Liver (tissue), 8 donors: ENCODE measurements at regions not wholly inside any gene's neighbourhood (a gene's known extent, or its start where the extent isn't known, plus 50 kb on each side); places are given as distances from the start of the nearest gene placed in this dataset.
"Not testable (repeated sequence)": the region's sequence is repeated elsewhere in the genome, so short reads cannot be mapped to it uniquely, and the experiment has no call there.

Experiments
- DNase-seq: peaks from one replicate; pipeline ENCODE4 v3.0.0-alpha.2; 2017; ENCODE audit warnings: low spot score
- H3K27ac ChIP-seq, 2 donors: one replicate each; pipeline ENCODE4 v1.7.0; 2013; ENCODE audit warnings: inconsistent platforms in 2 of 2, low read length in 2 of 2, control low read depth in 1 of 2, low read depth in 1 of 2, mild to moderate bottlenecking in 1 of 2
- H3K27me3 ChIP-seq, 4 donors: one replicate each; pipeline versions ENCODE4 v1.6.1 to v1.7.0; 2013; ENCODE audit warnings: low read length in 3 of 4, inconsistent platforms in 1 of 4, mild to moderate bottlenecking in 1 of 4, moderate library complexity in 1 of 4; ENCODE audit not compliant: control insufficient read depth in 4 of 4, insufficient read depth in 4 of 4
- H3K36me3 ChIP-seq, 4 donors: one replicate each; pipeline versions ENCODE4 v1.6.1 to v1.7.0; 2013; ENCODE audit warnings: low read length in 3 of 4, mild to moderate bottlenecking in 3 of 4, low read depth in 1 of 4, moderate library complexity in 1 of 4; ENCODE audit not compliant: control insufficient read depth in 4 of 4, insufficient read depth in 3 of 4
- H3K4me1 ChIP-seq, 4 donors: one replicate each; pipeline versions ENCODE4 v1.6.1 to v1.7.0; 2013; ENCODE audit warnings: low read length in 3 of 4, mild to moderate bottlenecking in 3 of 4, moderate library complexity in 1 of 4; ENCODE audit not compliant: control insufficient read depth in 4 of 4, insufficient read depth in 4 of 4
- H3K4me3 ChIP-seq, 3 donors: one replicate each; pipeline versions ENCODE4 v1.6.1 to v1.7.0; 2013; ENCODE audit warnings: low read length in 3 of 3, control low read depth in 1 of 3, low read depth in 1 of 3, mild to moderate bottlenecking in 1 of 3
- H3K9ac ChIP-seq, 2 donors: one replicate each; pipeline ENCODE4 v1.7.0; 2013; ENCODE audit warnings: low read length in 2 of 2, mild to moderate bottlenecking in 2 of 2, moderate library complexity in 2 of 2, control low read depth in 1 of 2, low read depth in 1 of 2
- H3K9me3 ChIP-seq, 4 donors: one replicate each; pipeline versions ENCODE4 v1.6.1 to v1.7.0; 2013; ENCODE audit warnings: low read length in 3 of 4; ENCODE audit not compliant: control insufficient read depth in 4 of 4
- ATF3 ChIP-seq: IDR thresholded peaks from 2 replicates; pipeline ENCODE4 v1.6.1; 2016; ENCODE audit warnings: antibody characterized with exemption
- CTCF ChIP-seq: fragments of 150-350 bp; IDR thresholded peaks from 2 replicates; pipeline ENCODE4 v1.5.1; 2017; ENCODE audit warnings: improper control_type of control experiment, low read depth, low read length; ENCODE audit not compliant: missing input control
- EGR1 ChIP-seq, 2 donors: IDR thresholded peaks; 2 replicates each; pipeline ENCODE4 v1.6.1; 2016 to 2018; ENCODE audit warnings: antibody characterized with exemption in 2 of 2, low read depth in 2 of 2
- FOXA2 ChIP-seq: IDR thresholded peaks from 2 replicates; pipeline ENCODE4 v1.6.1; 2016; ENCODE audit warnings: antibody characterized with exemption
- GABPA ChIP-seq, 2 donors: IDR thresholded peaks in 1 of 2; conservative IDR thresholded peaks in 1 of 2; 2 replicates each; pipeline ENCODE4 v1.6.1; 2016; ENCODE audit warnings: antibody characterized with exemption in 2 of 2, mild to moderate bottlenecking in 1 of 2, moderate library complexity in 1 of 2
- HNF4A ChIP-seq, 2 donors: conservative IDR thresholded peaks; 2 replicates each; pipeline ENCODE4 v1.6.1; 2016; ENCODE audit warnings: antibody characterized with exemption in 2 of 2, mild to moderate bottlenecking in 2 of 2
- HNF4G ChIP-seq: IDR thresholded peaks from 2 replicates; pipeline ENCODE4 v1.6.1; 2016; ENCODE audit warnings: antibody characterized with exemption
- JUND ChIP-seq, 2 donors: IDR thresholded peaks; 2 replicates each; pipeline ENCODE4 v1.6.1; 2016; ENCODE audit warnings: antibody characterized with exemption in 2 of 2
- NR2F2 ChIP-seq: IDR thresholded peaks from 2 replicates; pipeline ENCODE4 v1.6.1; 2016; ENCODE audit warnings: antibody characterized with exemption
- RAD21 ChIP-seq, 2 donors: IDR thresholded peaks; 2 replicates each; pipeline ENCODE4 v1.6.1; 2016; ENCODE audit warnings: antibody characterized with exemption in 2 of 2, mild to moderate bottlenecking in 2 of 2
- RXRA ChIP-seq, 2 donors: IDR thresholded peaks; 2 replicates each; pipeline ENCODE4 v1.6.1; 2017 to 2018; ENCODE audit warnings: antibody characterized with exemption in 2 of 2, mild to moderate bottlenecking in 1 of 2
- SP1 ChIP-seq: IDR thresholded peaks from 2 replicates; pipeline ENCODE4 v1.6.1; 2018; ENCODE audit warnings: antibody characterized with exemption, mild to moderate bottlenecking
- TAF1 ChIP-seq: conservative IDR thresholded peaks from 2 replicates; pipeline ENCODE4 v1.6.1; 2016; ENCODE audit warnings: antibody characterized with exemption, mild to moderate bottlenecking
- WGBS: extraction: QIAGEN DNeasy Blood & Tissue Kit; methylation state at CpG from one replicate; pipeline ENCODE4 v1.1.7; 2013; 5-methylcytosine and 5-hydroxymethylcytosine counted together
- donor health status: healthy.
- donor health status: healthy.
- donor health status: healthy.
- donor health status: healthy.
- donor health status: healthy.

GRCh38 chr6:135112951-135113350 lies 58.3 kb upstream of the HBS1L start:
- not testable (repeated sequence) for H3K27ac ChIP-seq, H3K4me3 ChIP-seq, DNase-seq, H3K9ac ChIP-seq, H3K9me3 ChIP-seq, H3K27me3 ChIP-seq, H3K36me3 ChIP-seq
- peaks cover 0 to 11% (median 2%) of the 10 kb centered on the region in 4 donors for H3K4me1 ChIP-seq
- WGBS = 96% methylated on average over 1 of the region's 1 CpG

- 83% methylated on average over 7 of the region's 7 CpGs for WGBS
- DNase-seq = not testable (repeated sequence)
Measured at GRCh38 chr6:135110261-135110781, 55.7 kb upstream of the HBS1L start.

GRCh38 chr6:135109761-135110160 lies 55.1 kb upstream of the HBS1L start:
- H3K9ac ChIP-seq = no peak overlapping the region
- WGBS = 86% methylated on average over 3 of the region's 3 CpGs
- no peak overlapping the region for H3K4me3 ChIP-seq
- no peaks in the 10 kb centered on the region for H3K36me3 ChIP-seq
- no peak for TF ChIP-seq GABPA (IDR thresholded peaks at IDR 0.05 in 1 of 2, conservative IDR thresholded peaks at IDR 0.05 in 1 of 2)
- TF ChIP-seq JUND (IDR thresholded peaks at IDR 0.05) = no peak
- TF ChIP-seq RAD21 (IDR thresholded peaks at IDR 0.05) = no peak
- no peak for TF ChIP-seq NR2F2
- TF ChIP-seq EGR1 (IDR thresholded peaks at IDR 0.05; ENCODE audit: low read depth in 2 of 2) = no peak
- TF ChIP-seq HNF4G = no peak
- TF ChIP-seq ATF3 = no peak
- H3K27ac ChIP-seq = no peak overlapping the region
- no peaks in the 10 kb centered on the region for H3K27me3 ChIP-seq
- no peaks in the 10 kb centered on the region for H3K4me1 ChIP-seq
- DNase-seq = no peak
- no peaks in the 10 kb centered on the region for H3K9me3 ChIP-seq

More at GRCh38 chr6:135110261-135110781, 55.7 kb upstream of the HBS1L start:
- not testable (repeated sequence) for H3K9ac ChIP-seq, H3K27ac ChIP-seq, H3K4me1 ChIP-seq, H3K27me3 ChIP-seq, H3K4me3 ChIP-seq, H3K9me3 ChIP-seq, H3K36me3 ChIP-seq

GRCh38 chr6:135108692-135109091 lies 54.1 kb upstream of the HBS1L start:
- H3K36me3 ChIP-seq = no peaks in the 10 kb centered on the region
- no peaks in the 10 kb centered on the region for H3K9me3 ChIP-seq
- no peak overlapping the region for H3K9ac ChIP-seq
- H3K27ac ChIP-seq = no peak overlapping the region
- no peaks in the 10 kb centered on the region for H3K4me1 ChIP-seq
- no peak for DNase-seq
- no peak for TF ChIP-seq CTCF
- TF ChIP-seq HNF4A (conservative IDR thresholded peaks at IDR 0.05) = no peak
- TF ChIP-seq RXRA (IDR thresholded peaks at IDR 0.05) = no peak
- no peak for TF ChIP-seq FOXA2
- no peak for TF ChIP-seq TAF1
- no peak for TF ChIP-seq SP1
- H3K4me3 ChIP-seq = no peak overlapping the region
- 83% methylated on average over 5 of the region's 5 CpGs for WGBS
- H3K27me3 ChIP-seq = no peaks in the 10 kb centered on the region
